ENCODE measurements at regions not wholly inside any gene's neighbourhood (a gene's known extent, or its start where the extent isn't known, plus 50 kb on each side); places are given as distances from the start of the nearest gene placed in this dataset.

GRCh38 chr7:18420748-18421147 is 74.8 kb upstream of the HDAC9 start:
- intact Hi-C loops (cut with micrococcal nuclease) = no loop called here
- no peaks in the 10 kb centered on the region for H3K36me3 Mint-ChIP-seq (ENCODE audit: low read depth)
- CTCF ChIA-PET = interaction anchor here (0.9 kb wide), 1 partner anchor 22 kb away, joined by 3 read pairs; no protein-coding TSS in a partner anchor

GRCh38 chr7:18421297-18422002 is 74.1 kb upstream of the HDAC9 start:
- intact Hi-C loops (cut with micrococcal nuclease) = no loop called here

More at GRCh38 chr7:18420748-18421147, 74.8 kb upstream of the HDAC9 start:
- no peaks in the 10 kb centered on the region for H3K27me3 Mint-ChIP-seq (ENCODE audit: low read depth)
- no peak overlapping the region for H3K27ac Mint-ChIP-seq
- H3K4me1 Mint-ChIP-seq (ENCODE audit: low read depth) = no peaks in the 10 kb centered on the region
- H3K9me3 Mint-ChIP-seq = no peaks in the 10 kb centered on the region
- H3K4me3 Mint-ChIP-seq = no peak overlapping the region
- DNase-seq = no peak

GRCh38 chr7:18425227-18425626 is 70.3 kb upstream of the HDAC9 start:
- no peaks in the 10 kb centered on the region for H3K9me3 Mint-ChIP-seq
- DNase-seq = no peak
- CTCF ChIA-PET = no interaction called here
- H3K27me3 Mint-ChIP-seq (ENCODE audit: low read depth) = no peaks in the 10 kb centered on the region
- H3K4me3 Mint-ChIP-seq = no peak overlapping the region
- intact Hi-C loops (cut with micrococcal nuclease) = no loop called here
- no peaks in the 10 kb centered on the region for H3K4me1 Mint-ChIP-seq (ENCODE audit: low read depth)
- no peak overlapping the region for H3K27ac Mint-ChIP-seq
- H3K36me3 Mint-ChIP-seq (ENCODE audit: low read depth) = no peaks in the 10 kb centered on the region

More at GRCh38 chr7:18421297-18422002, 74.1 kb upstream of the HDAC9 start:
- CTCF ChIA-PET = interaction anchor here (0.9 kb wide), 1 partner anchor 21 kb away, joined by 3 read pairs; no protein-coding TSS in a partner anchor
- Mint-ChIP-seq H3K9me3 (no peaks in the 10 kb centered on the region), H3K27ac (no peak overlapping the region), H3K36me3 (ENCODE audit: low read depth) (no peaks in the 10 kb centered on the region), H3K4me1 (ENCODE audit: low read depth) (no peaks in the 10 kb centered on the region), H3K4me3 (no peak overlapping the region), H3K27me3 (ENCODE audit: low read depth) (no peaks in the 10 kb centered on the region)
- DNase-seq = no peak

- H3K36me3 Mint-ChIP-seq (ENCODE audit: low read depth) = no peaks in the 10 kb centered on the region
- intact Hi-C loops (cut with micrococcal nuclease) = no loop called here
- no peaks in the 10 kb centered on the region for H3K9me3 Mint-ChIP-seq
- no peak overlapping the region for H3K27ac Mint-ChIP-seq
- no peak overlapping the region for H3K4me3 Mint-ChIP-seq
- H3K4me1 Mint-ChIP-seq (ENCODE audit: low read depth) = no peaks in the 10 kb centered on the region
- CTCF ChIA-PET = no interaction called here
- H3K27me3 Mint-ChIP-seq (ENCODE audit: low read depth) = no peaks in the 10 kb centered on the region
- DNase-seq = no peak
Observed at GRCh38 chr7:18425838-18426445, 69.6 kb upstream of the HDAC9 start.

- CTCF ChIA-PET = no interaction called here
- no peak for DNase-seq
- no peak overlapping the region for H3K4me3 Mint-ChIP-seq
- H3K27me3 Mint-ChIP-seq (ENCODE audit: low read depth) = no peaks in the 10 kb centered on the region
- no peaks in the 10 kb centered on the region for H3K9me3 Mint-ChIP-seq
- no peaks in the 10 kb centered on the region for H3K4me1 Mint-ChIP-seq (ENCODE audit: low read depth)
- intact Hi-C loops (cut with micrococcal nuclease) = no loop called here
- no peaks in the 10 kb centered on the region for H3K36me3 Mint-ChIP-seq (ENCODE audit: low read depth)
- H3K27ac Mint-ChIP-seq = no peak overlapping the region
Observed at GRCh38 chr7:18426564-18427226, 68.9 kb upstream of the HDAC9 start.

- intact Hi-C loops (cut with micrococcal nuclease) = no loop called here
- Mint-ChIP-seq H3K4me3 (no peak overlapping the region), H3K27me3 (ENCODE audit: low read depth) (no peaks in the 10 kb centered on the region), H3K9me3 (no peaks in the 10 kb centered on the region), H3K36me3 (ENCODE audit: low read depth) (no peaks in the 10 kb centered on the region), H3K27ac (no peak overlapping the region), H3K4me1 (ENCODE audit: low read depth) (no peaks in the 10 kb centered on the region)
- CTCF ChIA-PET = no interaction called here
- DNase-seq = no peak
Observed at GRCh38 chr7:18429547-18429946, 66.0 kb upstream of the HDAC9 start.

- no peak overlapping the region for H3K27ac Mint-ChIP-seq
- no peak overlapping the region for H3K4me3 Mint-ChIP-seq
- intact Hi-C loops (cut with micrococcal nuclease) = no loop called here
- CTCF ChIA-PET = no interaction called here
- H3K36me3 Mint-ChIP-seq (ENCODE audit: low read depth) = no peaks in the 10 kb centered on the region
- no peaks in the 10 kb centered on the region for H3K27me3 Mint-ChIP-seq (ENCODE audit: low read depth)
- DNase-seq = no peak
- no peaks in the 10 kb centered on the region for H3K4me1 Mint-ChIP-seq (ENCODE audit: low read depth)
- H3K9me3 Mint-ChIP-seq = no peaks in the 10 kb centered on the region
Observed at GRCh38 chr7:18430810-18431209, 64.7 kb upstream of the HDAC9 start.

GRCh38 chr7:18434171-18434570 is 61.4 kb upstream of the HDAC9 start:
- H3K27me3 Mint-ChIP-seq (ENCODE audit: low read depth) = no peaks in the 10 kb centered on the region
- no peaks in the 10 kb centered on the region for H3K9me3 Mint-ChIP-seq
- CTCF ChIA-PET = no interaction called here
- DNase-seq = no peak
- intact Hi-C loops (cut with micrococcal nuclease) = no loop called here
- no peak overlapping the region for H3K27ac Mint-ChIP-seq
- no peaks in the 10 kb centered on the region for H3K36me3 Mint-ChIP-seq (ENCODE audit: low read depth)
- H3K4me3 Mint-ChIP-seq = no peak overlapping the region
- H3K4me1 Mint-ChIP-seq (ENCODE audit: low read depth) = no peaks in the 10 kb centered on the region

GRCh38 chr7:18437101-18437500 is 58.4 kb upstream of the HDAC9 start:
- Mint-ChIP-seq H3K4me3 (no peak overlapping the region), H3K4me1 (ENCODE audit: low read depth) (no peaks in the 10 kb centered on the region), H3K36me3 (ENCODE audit: low read depth) (no peaks in the 10 kb centered on the region), H3K9me3 (no peaks in the 10 kb centered on the region), H3K27me3 (ENCODE audit: low read depth) (no peaks in the 10 kb centered on the region), H3K27ac (no peak overlapping the region)
- CTCF ChIA-PET = no interaction called here
- intact Hi-C loops (cut with micrococcal nuclease) = no loop called here
- no peak for DNase-seq

GRCh38 chr7:18440934-18441333 is 54.6 kb upstream of the HDAC9 start:
- intact Hi-C loops (cut with micrococcal nuclease) = no loop called here
- Mint-ChIP-seq H3K4me1 (ENCODE audit: low read depth) (no peaks in the 10 kb centered on the region), H3K9me3 (no peaks in the 10 kb centered on the region), H3K27me3 (ENCODE audit: low read depth) (no peaks in the 10 kb centered on the region), H3K27ac (no peak overlapping the region), H3K4me3 (no peak overlapping the region), H3K36me3 (ENCODE audit: low read depth) (no peaks in the 10 kb centered on the region)
- CTCF ChIA-PET = no interaction called here
- DNase-seq = no peak

GRCh38 chr7:18444826-18445225 is 50.7 kb upstream of the HDAC9 start:
- no peak overlapping the region for H3K4me3 Mint-ChIP-seq
- CTCF ChIA-PET = no interaction called here
- no peaks in the 10 kb centered on the region for H3K36me3 Mint-ChIP-seq (ENCODE audit: low read depth)
- no peak overlapping the region for H3K27ac Mint-ChIP-seq
- H3K27me3 Mint-ChIP-seq (ENCODE audit: low read depth) = no peaks in the 10 kb centered on the region
- H3K9me3 Mint-ChIP-seq = no peaks in the 10 kb centered on the region
- intact Hi-C loops (cut with micrococcal nuclease) = no loop called here
- DNase-seq = no peak
- no peaks in the 10 kb centered on the region for H3K4me1 Mint-ChIP-seq (ENCODE audit: low read depth)

GRCh38 chr7:18445483-18445882 is 50.1 kb upstream of the HDAC9 start:
- no peak overlapping the region for H3K27ac Mint-ChIP-seq
- no peaks in the 10 kb centered on the region for H3K27me3 Mint-ChIP-seq (ENCODE audit: low read depth)
- no peak overlapping the region for H3K4me3 Mint-ChIP-seq
- CTCF ChIA-PET = no interaction called here
- no peaks in the 10 kb centered on the region for H3K36me3 Mint-ChIP-seq (ENCODE audit: low read depth)
- H3K9me3 Mint-ChIP-seq = no peaks in the 10 kb centered on the region
- no peak for DNase-seq
- no peaks in the 10 kb centered on the region for H3K4me1 Mint-ChIP-seq (ENCODE audit: low read depth)
- intact Hi-C loops (cut with micrococcal nuclease) = no loop called here

All from activated naive CD4-positive, alpha-beta T cell treated with anti-CD3 and anti-CD28 coated beads for 36 hours (primary cell).